NB4 (cell line): ENCODE measurements at regions not wholly inside any gene's neighbourhood (a gene's known extent, or its start where the extent isn't known, plus 50 kb on each side); places are given as distances from the start of the nearest gene placed in this dataset.

ENCODE experiments used
- DNase-seq: peaks from one replicate; pipeline ENCODE4 v3.0.0; 2010; ENCODE audit warnings: low read depth
- H3K4me3 ChIP-seq: one replicate; pipeline ENCODE4 v1.5.1; 2011; ENCODE audit warnings: mild to moderate bottlenecking, low read depth, low read length, moderate library complexity
- CTCF ChIP-seq: IDR thresholded peaks from one replicate; pipeline ENCODE4 v1.5.1; 2012; ENCODE audit warnings: low read depth, low read length
- MAX ChIP-seq: IDR thresholded peaks from 2 replicates; pipeline ENCODE4 v1.6.1; 2011; ENCODE audit warnings: low read depth, low read length
- MYC ChIP-seq: IDR thresholded peaks from 2 replicates; pipeline ENCODE4 v1.6.1; 2011; ENCODE audit warnings: low read depth, low read length
- POLR2A ChIP-seq: IDR thresholded peaks from 2 replicates; pipeline ENCODE4 v1.6.1; 2011; ENCODE audit warnings: mild to moderate bottlenecking; ENCODE audit not compliant: insufficient read length; ENCODE audit errors: extremely low read depth

- H3K4me3 ChIP-seq: no peak overlapping the region
- DNase-seq: no peak
- TF ChIP-seq POLR2A: no peak
- TF ChIP-seq MAX: no peak
- no peak for TF ChIP-seq CTCF
- no peak for TF ChIP-seq MYC
Measured at GRCh38 chr18:30081122-30081521, 961.4 kb downstream of the DSC3 start.

- TF ChIP-seq CTCF (no peak), MAX (no peak), POLR2A (no peak), MYC (no peak)
- H3K4me3 ChIP-seq: no peak overlapping the region
- no peak for DNase-seq
Measured at GRCh38 chr18:30072609-30073385, 969.7 kb downstream of the DSC3 start.

GRCh38 chr18:30066288-30066687 is 976.3 kb downstream of the DSC3 start:
- DNase-seq: no peak
- no peak for TF ChIP-seq CTCF
- TF ChIP-seq POLR2A: no peak
- no peak for TF ChIP-seq MAX
- no peak for TF ChIP-seq MYC
- no peak overlapping the region for H3K4me3 ChIP-seq

- H3K4me3 ChIP-seq: no peak overlapping the region
- TF ChIP-seq MAX (no peak), MYC (no peak), POLR2A (no peak), CTCF (no peak)
- DNase-seq: no peak
Measured at GRCh38 chr18:30057398-30057797, 985.1 kb downstream of the DSC3 start.

GRCh38 chr18:30056528-30056927 is 986.0 kb downstream of the DSC3 start:
- TF ChIP-seq MYC: no peak
- no peak for TF ChIP-seq POLR2A
- no peak for TF ChIP-seq MAX
- TF ChIP-seq CTCF: no peak
- no peak for DNase-seq
- H3K4me3 ChIP-seq: no peak overlapping the region
